GM12878 (cell line): ENCODE measurements at regions not wholly inside any gene's neighbourhood (a gene's known extent, or its start where the extent isn't known, plus 50 kb on each side); places are given as distances from the start of the nearest gene placed in this dataset.

Experiments used
- ASH2L ChIP-seq: fragments of 300-600, 200-600 bp; sonication (generic); IDR thresholded peaks from 2 replicates; pipeline ENCODE4 v1.6.1; 2017; ENCODE audit warnings: low read depth, mild to moderate bottlenecking, borderline replicate concordance
- CBFB ChIP-seq: IDR thresholded peaks from 2 replicates; pipeline ENCODE4 v1.6.1; 2016; ENCODE audit warnings: antibody characterized with exemption, low read depth
- CHD2 ChIP-seq: IDR thresholded peaks from 2 replicates; pipeline ENCODE4 v1.6.1; 2011; ENCODE audit warnings: low read depth, low read length, improper control_type of control experiment, borderline replicate concordance
- CHD4 ChIP-seq: fragments of 200-600 bp; sonication (generic); IDR thresholded peaks from 2 replicates; pipeline ENCODE4 v1.6.1; 2016; ENCODE audit warnings: mild to moderate bottlenecking
- EZH2 ChIP-seq: IDR thresholded peaks from 2 replicates; pipeline ENCODE4 v1.6.1; 2012; ENCODE audit warnings: low read depth, mild to moderate bottlenecking, control low read depth, inconsistent platforms, low read length, borderline replicate concordance; ENCODE audit not compliant: control insufficient read depth
- NRF1 ChIP-seq: conservative IDR thresholded peaks from 2 replicates; pipeline ENCODE4 v1.6.1; 2011; ENCODE audit warnings: mild to moderate bottlenecking, low read depth, low read length, improper control_type of control experiment
- POU2F2 ChIP-seq: IDR thresholded peaks from 3 replicates; pipeline ENCODE4 v1.6.1; 2011; ENCODE audit warnings: low read depth, mild to moderate bottlenecking, low read length, borderline replicate concordance
- RAD21 ChIP-seq: IDR thresholded peaks from 2 replicates; pipeline ENCODE4 v1.6.1; 2011; ENCODE audit warnings: mild to moderate bottlenecking, low read depth, low read length, moderate library complexity; ENCODE audit not compliant: insufficient read depth
- RAD51 ChIP-seq: fragments of 450-650 bp; IDR thresholded peaks from 2 replicates; pipeline ENCODE4 v1.6.1; 2016; ENCODE audit warnings: moderate library complexity, mild to moderate bottlenecking, inconsistent platforms
- ZSCAN29 ChIP-seq: fragments of 450-650 bp; IDR thresholded peaks from 2 replicates; pipeline ENCODE4 v1.6.1; 2017; ENCODE audit warnings: mild to moderate bottlenecking, moderate library complexity
- ZZZ3 ChIP-seq: IDR thresholded peaks from 2 replicates; pipeline ENCODE4 v1.6.1; 2011; ENCODE audit warnings: low read depth; ENCODE audit not compliant: control insufficient read depth, insufficient read length
- TF ChIP-seq, protein P1 (sequence below), 3 experiments: IDR thresholded peaks in 2 of 3; conservative IDR thresholded peaks in 1 of 3; 2 replicates each; pipeline ENCODE4 v1.5.1; 2011; ENCODE audit warnings: low read depth in 3 of 3, low read length in 3 of 3, mild to moderate bottlenecking in 3 of 3, control low read depth in 2 of 3, moderate library complexity in 2 of 3, inconsistent platforms in 1 of 3, mixed read lengths in 1 of 3; ENCODE audit not compliant: control insufficient read depth in 2 of 3, insufficient read depth in 1 of 3; ENCODE audit errors: extremely low read depth in 1 of 3
- TF ChIP-seq, protein P2 (sequence below): IDR thresholded peaks from 2 replicates; pipeline ENCODE4 v1.6.1; 2012; ENCODE audit warnings: low read depth, low read length, improper control_type of control experiment
- TF ChIP-seq, protein P3 (sequence below): fragments of 450-650 bp; IDR thresholded peaks from 2 replicates; pipeline ENCODE4 v1.6.1; 2014; ENCODE audit warnings: mild to moderate bottlenecking

DNA sequence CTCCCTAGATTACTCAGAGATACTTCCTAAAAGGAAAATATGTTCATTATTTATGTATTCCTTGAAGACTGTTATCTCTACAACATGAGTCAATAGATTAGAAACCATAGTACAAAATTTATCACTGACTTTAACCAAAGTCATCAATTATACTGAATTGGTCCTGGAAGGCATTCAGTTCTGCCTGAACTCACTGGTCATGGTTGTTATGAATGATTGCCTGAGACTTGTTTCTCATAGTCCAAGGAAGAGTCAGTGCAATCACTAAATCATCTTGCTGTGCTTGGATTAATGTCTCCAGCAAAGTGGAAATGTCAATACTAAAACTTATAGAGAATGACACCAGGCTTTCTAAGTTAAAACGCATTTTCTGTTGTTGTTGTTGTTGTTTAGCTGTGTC, 878.6 kb upstream of the MANEA start:
- TF ChIP-seq, protein P1, sequence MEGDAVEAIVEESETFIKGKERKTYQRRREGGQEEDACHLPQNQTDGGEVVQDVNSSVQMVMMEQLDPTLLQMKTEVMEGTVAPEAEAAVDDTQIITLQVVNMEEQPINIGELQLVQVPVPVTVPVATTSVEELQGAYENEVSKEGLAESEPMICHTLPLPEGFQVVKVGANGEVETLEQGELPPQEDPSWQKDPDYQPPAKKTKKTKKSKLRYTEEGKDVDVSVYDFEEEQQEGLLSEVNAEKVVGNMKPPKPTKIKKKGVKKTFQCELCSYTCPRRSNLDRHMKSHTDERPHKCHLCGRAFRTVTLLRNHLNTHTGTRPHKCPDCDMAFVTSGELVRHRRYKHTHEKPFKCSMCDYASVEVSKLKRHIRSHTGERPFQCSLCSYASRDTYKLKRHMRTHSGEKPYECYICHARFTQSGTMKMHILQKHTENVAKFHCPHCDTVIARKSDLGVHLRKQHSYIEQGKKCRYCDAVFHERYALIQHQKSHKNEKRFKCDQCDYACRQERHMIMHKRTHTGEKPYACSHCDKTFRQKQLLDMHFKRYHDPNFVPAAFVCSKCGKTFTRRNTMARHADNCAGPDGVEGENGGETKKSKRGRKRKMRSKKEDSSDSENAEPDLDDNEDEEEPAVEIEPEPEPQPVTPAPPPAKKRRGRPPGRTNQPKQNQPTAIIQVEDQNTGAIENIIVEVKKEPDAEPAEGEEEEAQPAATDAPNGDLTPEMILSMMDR (IDR thresholded peaks at IDR 0.05 in 2 of 3, conservative IDR thresholded peaks at IDR 0.05 in 1 of 3; ENCODE audit: control insufficient read depth in 2 of 3, extremely low read depth in 1 of 3, insufficient read depth in 1 of 3, low read depth in 3 of 3, low read length in 3 of 3): no peak
- TF ChIP-seq ASH2L (no peak), EZH2 (no peak), CHD2 (no peak), RAD21 (no peak), ZSCAN29 (no peak), RAD51 (no peak), CBFB (no peak), NRF1 (no peak), CHD4 (no peak), POU2F2 (no peak), ZZZ3 (no peak)
- TF ChIP-seq, protein P2, sequence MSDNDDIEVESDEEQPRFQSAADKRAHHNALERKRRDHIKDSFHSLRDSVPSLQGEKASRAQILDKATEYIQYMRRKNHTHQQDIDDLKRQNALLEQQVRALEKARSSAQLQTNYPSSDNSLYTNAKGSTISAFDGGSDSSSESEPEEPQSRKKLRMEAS: no peak
- TF ChIP-seq, protein P3, sequence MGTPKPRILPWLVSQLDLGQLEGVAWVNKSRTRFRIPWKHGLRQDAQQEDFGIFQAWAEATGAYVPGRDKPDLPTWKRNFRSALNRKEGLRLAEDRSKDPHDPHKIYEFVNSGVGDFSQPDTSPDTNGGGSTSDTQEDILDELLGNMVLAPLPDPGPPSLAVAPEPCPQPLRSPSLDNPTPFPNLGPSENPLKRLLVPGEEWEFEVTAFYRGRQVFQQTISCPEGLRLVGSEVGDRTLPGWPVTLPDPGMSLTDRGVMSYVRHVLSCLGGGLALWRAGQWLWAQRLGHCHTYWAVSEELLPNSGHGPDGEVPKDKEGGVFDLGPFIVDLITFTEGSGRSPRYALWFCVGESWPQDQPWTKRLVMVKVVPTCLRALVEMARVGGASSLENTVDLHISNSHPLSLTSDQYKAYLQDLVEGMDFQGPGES: no peak
